ENCODE measurements at regions not wholly inside any gene's neighbourhood (a gene's known extent, or its start where the extent isn't known, plus 50 kb on each side); places are given as distances from the start of the nearest gene placed in this dataset.

DNA sequence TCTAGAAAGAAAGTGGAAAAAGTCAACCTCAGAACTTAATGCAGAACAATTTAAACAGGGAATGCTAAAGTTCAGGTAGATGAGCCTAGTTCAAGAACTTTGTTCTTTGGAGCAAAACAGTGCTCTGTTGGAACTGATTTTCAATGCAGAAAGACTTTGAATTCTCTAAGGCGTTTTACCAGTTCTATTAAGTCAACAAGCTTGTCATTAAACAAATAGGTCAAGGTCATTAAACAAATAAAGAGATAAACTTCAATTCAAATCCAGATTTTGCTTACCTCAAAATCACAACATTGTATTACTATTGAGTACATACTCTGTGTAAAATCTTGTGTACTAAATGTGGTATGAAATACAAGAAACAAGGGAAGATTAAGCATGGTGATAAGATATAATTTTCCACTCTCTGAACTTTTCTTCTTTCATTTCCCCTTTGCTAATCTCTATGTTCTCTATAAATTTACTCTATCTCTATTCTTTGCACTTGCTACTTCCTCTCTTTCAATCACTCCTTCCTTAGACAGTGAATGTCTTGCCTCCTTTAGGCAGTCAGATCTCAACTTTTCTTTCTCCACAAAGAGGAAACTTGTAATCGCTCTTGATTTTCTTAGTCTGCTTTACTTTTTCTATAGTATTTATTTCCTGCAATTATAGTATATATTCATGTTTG is 160.8 kb upstream of the KHDRBS2 start:
- DNase-seq (ENCODE audit: low read depth) = no peak
- no peak overlapping the region for H3K4me3 ChIP-seq (ENCODE audit: low read length)
- TF ChIP-seq, protein P1, sequence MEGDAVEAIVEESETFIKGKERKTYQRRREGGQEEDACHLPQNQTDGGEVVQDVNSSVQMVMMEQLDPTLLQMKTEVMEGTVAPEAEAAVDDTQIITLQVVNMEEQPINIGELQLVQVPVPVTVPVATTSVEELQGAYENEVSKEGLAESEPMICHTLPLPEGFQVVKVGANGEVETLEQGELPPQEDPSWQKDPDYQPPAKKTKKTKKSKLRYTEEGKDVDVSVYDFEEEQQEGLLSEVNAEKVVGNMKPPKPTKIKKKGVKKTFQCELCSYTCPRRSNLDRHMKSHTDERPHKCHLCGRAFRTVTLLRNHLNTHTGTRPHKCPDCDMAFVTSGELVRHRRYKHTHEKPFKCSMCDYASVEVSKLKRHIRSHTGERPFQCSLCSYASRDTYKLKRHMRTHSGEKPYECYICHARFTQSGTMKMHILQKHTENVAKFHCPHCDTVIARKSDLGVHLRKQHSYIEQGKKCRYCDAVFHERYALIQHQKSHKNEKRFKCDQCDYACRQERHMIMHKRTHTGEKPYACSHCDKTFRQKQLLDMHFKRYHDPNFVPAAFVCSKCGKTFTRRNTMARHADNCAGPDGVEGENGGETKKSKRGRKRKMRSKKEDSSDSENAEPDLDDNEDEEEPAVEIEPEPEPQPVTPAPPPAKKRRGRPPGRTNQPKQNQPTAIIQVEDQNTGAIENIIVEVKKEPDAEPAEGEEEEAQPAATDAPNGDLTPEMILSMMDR (IDR thresholded peaks at IDR 0.05; ENCODE audit: insufficient read depth, low read depth, low read length, missing control alignments) = no peak

GRCh38 chr6:62445521-62445920 is 159.5 kb upstream of the KHDRBS2 start:
- DNase-seq (ENCODE audit: low read depth) = no peak
- H3K4me3 ChIP-seq (ENCODE audit: low read length) = no peak overlapping the region
- TF ChIP-seq, protein P1 (IDR thresholded peaks at IDR 0.05; ENCODE audit: insufficient read depth, low read depth, low read length, missing control alignments) = no peak

DNA sequence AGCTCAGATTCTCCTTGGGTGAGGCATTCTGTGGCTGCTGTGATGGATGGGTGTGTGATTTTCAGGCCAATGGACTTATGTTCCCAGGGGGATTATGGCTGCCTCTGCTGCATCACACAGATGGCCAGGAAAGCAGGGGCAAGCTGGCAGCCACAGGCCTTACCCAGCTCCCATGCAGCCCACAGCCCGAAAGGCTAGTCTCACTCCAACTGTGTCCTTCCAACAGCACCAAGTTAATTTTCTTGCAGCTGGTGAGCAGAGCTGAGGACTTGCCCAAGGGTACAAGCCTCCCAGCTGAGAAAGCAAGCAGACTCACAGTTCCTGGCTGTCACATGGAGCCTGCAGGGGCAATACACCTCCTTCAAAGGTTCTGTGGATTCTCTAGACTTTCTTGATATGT is 155.2 kb upstream of the KHDRBS2 start:
- TF ChIP-seq, protein P1 (IDR thresholded peaks at IDR 0.05; ENCODE audit: insufficient read depth, low read depth, low read length, missing control alignments) = no peak
- DNase-seq (ENCODE audit: low read depth) = no peak
- no peak overlapping the region for H3K4me3 ChIP-seq (ENCODE audit: low read length)

DNA sequence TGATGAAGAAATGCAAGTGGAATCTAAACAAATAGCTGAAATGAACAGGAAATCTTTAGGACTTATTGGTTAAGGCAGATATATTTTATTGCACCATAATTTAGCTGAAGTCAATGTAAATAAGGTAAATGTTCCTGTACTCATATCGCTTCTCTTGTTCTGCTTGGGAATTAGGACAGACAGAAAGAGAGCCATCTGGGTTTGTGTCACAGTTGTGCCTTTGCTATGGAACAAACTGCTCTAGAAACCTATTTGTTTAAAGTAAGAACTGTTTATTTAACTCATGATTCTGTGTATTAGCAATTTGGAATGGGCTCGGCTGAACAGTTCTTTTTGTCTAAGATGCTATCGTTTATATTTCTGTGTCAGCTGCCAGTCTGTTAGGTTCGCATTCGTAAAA is 143.8 kb upstream of the KHDRBS2 start:
- H3K4me3 ChIP-seq (ENCODE audit: low read length) = no peak overlapping the region
- no peak for DNase-seq (ENCODE audit: low read depth)
- TF ChIP-seq, protein P1 (IDR thresholded peaks at IDR 0.05; ENCODE audit: insufficient read depth, low read depth, low read length, missing control alignments) = no peak

DNA sequence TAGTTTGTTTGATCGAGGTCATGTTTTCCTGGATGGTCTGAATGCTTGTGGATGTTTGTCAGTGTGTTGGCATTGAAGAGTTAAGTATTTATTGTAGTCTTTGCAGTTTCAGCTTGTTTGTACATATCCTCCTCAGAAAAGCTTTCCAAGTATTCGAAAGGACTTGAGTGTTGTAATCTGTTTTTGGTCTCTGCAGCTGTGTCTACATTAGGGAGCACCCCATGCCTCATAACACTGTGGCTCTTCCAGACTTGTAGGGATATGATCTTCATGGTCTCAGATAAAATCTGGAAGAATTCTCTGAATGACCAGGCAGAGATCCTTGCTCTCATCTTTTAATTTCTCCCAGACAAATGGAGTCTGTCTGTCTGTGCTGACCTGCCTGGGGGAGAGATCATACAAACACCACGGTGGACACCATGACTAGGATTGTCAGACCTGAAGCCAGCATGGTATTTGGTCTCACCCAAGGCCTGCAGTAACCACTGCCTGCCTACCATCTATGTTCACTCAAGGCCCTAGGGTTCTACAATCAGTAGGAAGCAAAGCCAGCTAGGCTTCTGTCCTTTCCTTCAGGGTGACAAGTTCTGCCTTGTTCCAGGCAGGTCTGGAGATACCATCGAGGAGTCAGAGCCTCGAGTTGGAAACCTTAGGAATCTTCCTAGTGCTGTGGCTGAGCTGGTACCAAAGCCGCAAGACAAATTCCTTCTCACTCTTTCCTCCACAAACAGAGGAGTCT is 114.7 kb upstream of the KHDRBS2 start:
- TF ChIP-seq, protein P1 (IDR thresholded peaks at IDR 0.05; ENCODE audit: insufficient read depth, low read depth, low read length, missing control alignments) = no peak
- no peak overlapping the region for H3K4me3 ChIP-seq (ENCODE audit: low read length)
- DNase-seq (ENCODE audit: low read depth) = no peak

GRCh38 chr6:62393608-62394007 is 107.6 kb upstream of the KHDRBS2 start:
- TF ChIP-seq, protein P1 (IDR thresholded peaks at IDR 0.05; ENCODE audit: insufficient read depth, low read depth, low read length, missing control alignments) = no peak
- no peak overlapping the region for H3K4me3 ChIP-seq (ENCODE audit: low read length)
- no peak for DNase-seq (ENCODE audit: low read depth)
